ENCODE measurements at regions not wholly inside any gene's neighbourhood (a gene's known extent, or its start where the extent isn't known, plus 50 kb on each side); places are given as distances from the start of the nearest gene placed in this dataset.
"Not testable (repeated sequence)": the region's sequence is repeated elsewhere in the genome, so short reads cannot be mapped to it uniquely, and the experiment has no call there.

GRCh38 chr9:103586721-103587120 is 507.4 kb upstream of the SMC2 start:
- DNase-seq (no peak), ATAC-seq (no peak)
- no peaks in the 10 kb centered on the region for H3F3A ChIP-seq (ENCODE audit: low read length, unreplicated experiment)
- H3K9ac ChIP-seq (ENCODE audit: low read length) = no peak overlapping the region
- no peaks in the 10 kb centered on the region for H3K79me2 ChIP-seq (ENCODE audit: low read length)
- H2AFZ ChIP-seq (ENCODE audit: low read length) = no peak overlapping the region
- H3K4me3 ChIP-seq (ENCODE audit: low read length) = no peak overlapping the region
- no peaks in the 10 kb centered on the region for H3K36me3 ChIP-seq (ENCODE audit: low read depth, low read length)
- no peaks in the 10 kb centered on the region for H3K9me2 ChIP-seq (replicated peaks; ENCODE audit: low read length)
- ChIA-PET CTCF (no interaction called here), POLR2A (ENCODE audit: unreplicated experiment) (no interaction called here)
- no TSS peak for BruUV-seq (replicated peaks)
- no peaks in the 10 kb centered on the region for H4K20me1 ChIP-seq (ENCODE audit: low read length)
- TF ChIP-seq, protein P1, sequence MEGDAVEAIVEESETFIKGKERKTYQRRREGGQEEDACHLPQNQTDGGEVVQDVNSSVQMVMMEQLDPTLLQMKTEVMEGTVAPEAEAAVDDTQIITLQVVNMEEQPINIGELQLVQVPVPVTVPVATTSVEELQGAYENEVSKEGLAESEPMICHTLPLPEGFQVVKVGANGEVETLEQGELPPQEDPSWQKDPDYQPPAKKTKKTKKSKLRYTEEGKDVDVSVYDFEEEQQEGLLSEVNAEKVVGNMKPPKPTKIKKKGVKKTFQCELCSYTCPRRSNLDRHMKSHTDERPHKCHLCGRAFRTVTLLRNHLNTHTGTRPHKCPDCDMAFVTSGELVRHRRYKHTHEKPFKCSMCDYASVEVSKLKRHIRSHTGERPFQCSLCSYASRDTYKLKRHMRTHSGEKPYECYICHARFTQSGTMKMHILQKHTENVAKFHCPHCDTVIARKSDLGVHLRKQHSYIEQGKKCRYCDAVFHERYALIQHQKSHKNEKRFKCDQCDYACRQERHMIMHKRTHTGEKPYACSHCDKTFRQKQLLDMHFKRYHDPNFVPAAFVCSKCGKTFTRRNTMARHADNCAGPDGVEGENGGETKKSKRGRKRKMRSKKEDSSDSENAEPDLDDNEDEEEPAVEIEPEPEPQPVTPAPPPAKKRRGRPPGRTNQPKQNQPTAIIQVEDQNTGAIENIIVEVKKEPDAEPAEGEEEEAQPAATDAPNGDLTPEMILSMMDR (conservative IDR thresholded peaks at IDR 0.05; ENCODE audit: low read depth, low read length) = no peak
- TF ChIP-seq EZH2 (IDR thresholded peaks at IDR 0.05; ENCODE audit: low read length, unreplicated experiment) (no peak), EZH2phosphoT487 (IDR thresholded peaks at IDR 0.05; ENCODE audit: borderline replicate concordance, low read length) (no peak)
- no peak overlapping the region for H3K27ac ChIP-seq (ENCODE audit: low read length)
- no peak overlapping the region for H3K4me2 ChIP-seq (ENCODE audit: low read length)
- no peaks in the 10 kb centered on the region for H3K4me1 ChIP-seq (ENCODE audit: insufficient read depth, low read length)
- intact Hi-C loops (cut with micrococcal nuclease) = no loop called here
- H3K9me3 ChIP-seq (ENCODE audit: low read length) = no peaks in the 10 kb centered on the region
- H3K27me3 ChIP-seq (ENCODE audit: low read length) = no peaks in the 10 kb centered on the region

GRCh38 chr9:103601287-103601686 is 492.8 kb upstream of the SMC2 start:
- H3K9me2 ChIP-seq (replicated peaks; ENCODE audit: low read length) = no peaks in the 10 kb centered on the region

GRCh38 chr9:103611950-103612349 is 482.2 kb upstream of the SMC2 start:
- H3K36me3 ChIP-seq (ENCODE audit: low read depth, low read length); CTCF ChIA-PET; H3K9me3 ChIP-seq (ENCODE audit: low read length); H2AFZ ChIP-seq (ENCODE audit: low read length); H3K9me2 ChIP-seq (replicated peaks; ENCODE audit: low read length); DNase-seq; H4K20me1 ChIP-seq (ENCODE audit: low read length); ATAC-seq; POLR2A ChIA-PET (ENCODE audit: unreplicated experiment); intact Hi-C loops (cut with micrococcal nuclease); H3K9ac ChIP-seq (ENCODE audit: low read length); BruUV-seq (replicated peaks); H3K27ac ChIP-seq (ENCODE audit: low read length); H3K4me2 ChIP-seq (ENCODE audit: low read length); H3K4me3 ChIP-seq (ENCODE audit: low read length); H3F3A ChIP-seq (ENCODE audit: low read length, unreplicated experiment); H3K79me2 ChIP-seq (ENCODE audit: low read length); H3K27me3 ChIP-seq (ENCODE audit: low read length); H3K4me1 ChIP-seq (ENCODE audit: insufficient read depth, low read length): not testable (repeated sequence)

More at GRCh38 chr9:103601287-103601686, 492.8 kb upstream of the SMC2 start:
- BruUV-seq (replicated peaks) = no TSS peak
- no peaks in the 10 kb centered on the region for H3K27me3 ChIP-seq (ENCODE audit: low read length)
- no peak for TF ChIP-seq EZH2 (IDR thresholded peaks at IDR 0.05; ENCODE audit: low read length, unreplicated experiment)
- no peak for TF ChIP-seq EZH2phosphoT487 (IDR thresholded peaks at IDR 0.05; ENCODE audit: borderline replicate concordance, low read length)
- TF ChIP-seq, protein P1 (conservative IDR thresholded peaks at IDR 0.05; ENCODE audit: low read depth, low read length) = no peak
- H3F3A ChIP-seq (ENCODE audit: low read length, unreplicated experiment) = no peaks in the 10 kb centered on the region
- ChIA-PET CTCF (no interaction called here), POLR2A (ENCODE audit: unreplicated experiment) (no interaction called here)
- no peak overlapping the region for H3K9ac ChIP-seq (ENCODE audit: low read length)
- no peaks in the 10 kb centered on the region for H3K4me1 ChIP-seq (ENCODE audit: insufficient read depth, low read length)
- H4K20me1 ChIP-seq (ENCODE audit: low read length) = no peaks in the 10 kb centered on the region
- H3K4me3 ChIP-seq (ENCODE audit: low read length) = no peak overlapping the region
- no peak for ATAC-seq
- no peaks in the 10 kb centered on the region for H3K9me3 ChIP-seq (ENCODE audit: low read length)
- H3K79me2 ChIP-seq (ENCODE audit: low read length) = no peaks in the 10 kb centered on the region
- no peaks in the 10 kb centered on the region for H3K36me3 ChIP-seq (ENCODE audit: low read depth, low read length)
- DNase-seq = no peak
- H3K4me2 ChIP-seq (ENCODE audit: low read length) = no peak overlapping the region
- intact Hi-C loops (cut with micrococcal nuclease) = no loop called here
- H2AFZ ChIP-seq (ENCODE audit: low read length) = no peak overlapping the region
- no peak overlapping the region for H3K27ac ChIP-seq (ENCODE audit: low read length)
